T-helper 22 cell (primary cell): ENCODE measurements at regions not wholly inside any gene's neighbourhood (a gene's known extent, or its start where the extent isn't known, plus 50 kb on each side); places are given as distances from the start of the nearest gene placed in this dataset.

Source experiments
- DNase-seq: peaks from one replicate; pipeline ENCODE4 v3.0.0-alpha.2; 2020; ENCODE audit warnings: low read depth

GRCh38 chr1:232382671-232383070 lies 247.3 kb downstream of the SIPA1L2 start:
- DNase-seq = no peak

- DNase-seq = no peak
Observed at GRCh38 chr1:232381394-232382100, 248.4 kb downstream of the SIPA1L2 start.

- DNase-seq = no peak
Observed at GRCh38 chr1:232380596-232380995, 249.3 kb downstream of the SIPA1L2 start.

- DNase-seq = no peak
Observed at GRCh38 chr1:232380131-232380530, 249.8 kb downstream of the SIPA1L2 start.

- DNase-seq = no peak
Observed at GRCh38 chr1:232379063-232379434, 250.9 kb downstream of the SIPA1L2 start.

GRCh38 chr1:232378266-232379062 lies 251.5 kb downstream of the SIPA1L2 start:
- no peak for DNase-seq

- no peak for DNase-seq
Observed at GRCh38 chr1:232377494-232377770, 252.5 kb downstream of the SIPA1L2 start.

- DNase-seq = no peak
Observed at GRCh38 chr1:232376632-232377493, 253.1 kb downstream of the SIPA1L2 start.

- no peak for DNase-seq
Observed at GRCh38 chr1:232372841-232373440, 257.0 kb downstream of the SIPA1L2 start.

- DNase-seq = no peak
Observed at GRCh38 chr1:232372431-232372830, 257.5 kb downstream of the SIPA1L2 start.

GRCh38 chr1:232369451-232370296 lies 260.3 kb downstream of the SIPA1L2 start:
- no peak for DNase-seq

- no peak for DNase-seq
Observed at GRCh38 chr1:232368821-232369321, 261.1 kb downstream of the SIPA1L2 start.

GRCh38 chr1:232367293-232367692 lies 262.6 kb downstream of the SIPA1L2 start:
- DNase-seq = no peak

- no peak for DNase-seq
Observed at GRCh38 chr1:232364654-232365382, 265.1 kb downstream of the SIPA1L2 start.

- no peak for DNase-seq
Observed at GRCh38 chr1:232363008-232363407, 266.9 kb downstream of the SIPA1L2 start.

- DNase-seq = no peak
Observed at GRCh38 chr1:232357416-232357815, 272.5 kb downstream of the SIPA1L2 start.

GRCh38 chr1:232355162-232356006 lies 274.5 kb downstream of the SIPA1L2 start:
- DNase-seq = no peak

GRCh38 chr1:232353001-232353400 lies 276.9 kb downstream of the SIPA1L2 start:
- DNase-seq = no peak

- DNase-seq = no peak
Observed at GRCh38 chr1:232352366-232352765, 277.6 kb downstream of the SIPA1L2 start.

- no peak for DNase-seq
Observed at GRCh38 chr1:232351335-232351734, 278.6 kb downstream of the SIPA1L2 start.
